ENCODE measurements at regions not wholly inside any gene's neighbourhood (a gene's known extent, or its start where the extent isn't known, plus 50 kb on each side); places are given as distances from the start of the nearest gene placed in this dataset.

- DNase-seq, result no peak
These were observed 213.0 kb upstream of the SETBP1 start for GRCh38 chr18:44467718-44468117.

GRCh38 chr18:44473394-44474066 is 207.2 kb upstream of the SETBP1 start:
- DNase-seq, result no peak

DNA sequence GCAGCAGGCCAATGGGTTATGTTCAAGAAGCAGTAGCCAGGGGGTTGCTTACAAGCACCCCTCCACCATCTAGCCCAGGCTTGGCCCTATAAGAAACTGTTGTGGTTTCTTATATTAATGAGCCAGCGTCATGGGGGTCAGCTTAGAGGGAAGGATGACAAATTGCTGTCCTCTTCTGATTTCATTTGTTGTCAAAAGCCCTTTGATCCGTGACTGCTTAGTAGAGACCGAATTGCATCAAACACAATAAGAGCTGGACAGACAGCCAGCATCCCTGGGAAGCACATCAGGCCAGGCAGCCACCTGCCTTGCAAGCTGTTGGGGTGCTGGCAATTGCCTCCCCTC is 206.6 kb upstream of the SETBP1 start:
- no peak for DNase-seq

- DNase-seq, result no peak
These were observed 206.1 kb upstream of the SETBP1 start for GRCh38 chr18:44474591-44474990.

GRCh38 chr18:44482761-44483160 is 197.9 kb upstream of the SETBP1 start:
- no peak for DNase-seq

- no peak for DNase-seq
These were observed 185.5 kb upstream of the SETBP1 start for GRCh38 chr18:44495151-44495550.

- no peak for DNase-seq
These were observed 183.4 kb upstream of the SETBP1 start for GRCh38 chr18:44497311-44497710.

DNA sequence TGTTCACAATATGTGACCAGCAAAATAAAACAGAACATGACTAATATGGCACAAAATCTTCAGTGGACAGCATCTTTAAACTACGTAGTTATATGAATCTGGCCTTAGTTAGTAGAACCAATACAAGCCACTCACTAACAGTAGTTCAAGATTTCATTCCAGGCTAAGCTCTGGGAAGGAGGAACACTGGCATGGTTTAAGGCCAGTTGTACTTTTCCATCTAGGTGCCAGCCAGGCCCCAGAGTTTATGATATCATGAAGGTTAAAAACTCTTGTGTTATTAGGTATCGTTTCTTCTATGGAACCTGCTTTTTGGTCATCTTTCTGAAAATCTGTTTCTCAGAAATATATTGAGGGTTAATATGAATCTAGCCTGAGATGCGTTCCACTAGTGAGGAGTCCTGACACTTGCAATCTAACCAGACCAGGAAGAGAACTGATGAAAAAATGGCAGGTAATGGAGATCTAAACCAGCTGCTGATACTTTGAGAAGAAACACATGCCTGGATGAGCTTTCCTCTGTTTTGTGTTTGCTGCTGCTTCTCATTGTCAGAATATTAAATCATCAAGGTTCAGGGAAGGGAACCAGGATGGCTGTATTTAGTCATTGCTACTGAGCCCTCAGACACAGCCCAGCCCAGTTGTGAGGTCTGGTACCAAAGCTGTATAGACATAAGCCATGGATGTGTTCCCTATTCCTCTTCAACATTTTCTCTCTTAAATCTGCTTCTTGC is 182.8 kb upstream of the SETBP1 start:
- DNase-seq, result no peak

GRCh38 chr18:44500808-44501610 is 179.7 kb upstream of the SETBP1 start:
- no peak for DNase-seq

DNA sequence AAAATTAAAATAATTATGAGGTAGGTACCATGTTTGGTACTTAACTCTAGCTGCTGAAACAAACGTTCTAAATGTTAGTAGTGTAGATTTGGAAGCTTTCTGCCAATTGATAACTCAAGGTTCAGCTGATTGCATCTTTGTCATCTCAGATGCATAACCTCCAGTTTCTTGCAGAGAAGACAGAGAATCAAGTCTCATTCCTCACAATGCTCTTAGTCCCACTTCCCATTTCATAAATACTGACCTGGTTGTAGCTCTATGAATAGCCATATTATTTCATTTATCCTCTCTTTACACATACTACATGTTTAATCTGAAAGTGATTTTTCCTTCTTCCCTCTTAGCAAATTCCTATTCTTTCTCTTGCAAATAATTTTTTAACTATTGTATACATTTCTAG is 178.5 kb upstream of the SETBP1 start:
- DNase-seq, result no peak

DNA sequence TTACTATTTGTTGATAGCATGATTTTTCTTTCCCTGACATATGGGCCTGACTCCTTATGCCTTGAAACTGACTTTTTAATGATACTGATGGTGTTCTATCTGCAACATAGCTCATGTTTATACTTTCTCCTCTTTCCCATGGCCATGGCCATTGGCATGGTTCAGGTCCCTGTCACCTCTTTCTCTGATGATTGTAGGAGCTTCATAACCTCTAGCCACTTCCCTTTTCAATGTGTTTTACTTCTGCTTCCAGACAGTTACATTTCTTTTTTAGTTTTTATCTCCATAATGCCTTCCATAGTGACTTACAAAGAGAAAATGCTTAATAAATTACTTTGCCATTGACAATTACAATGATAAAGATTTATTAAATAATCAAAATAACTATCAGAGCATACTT is 177.9 kb upstream of the SETBP1 start:
- no peak for DNase-seq

GRCh38 chr18:44503854-44504253 is 176.8 kb upstream of the SETBP1 start:
- DNase-seq, result no peak

DNA sequence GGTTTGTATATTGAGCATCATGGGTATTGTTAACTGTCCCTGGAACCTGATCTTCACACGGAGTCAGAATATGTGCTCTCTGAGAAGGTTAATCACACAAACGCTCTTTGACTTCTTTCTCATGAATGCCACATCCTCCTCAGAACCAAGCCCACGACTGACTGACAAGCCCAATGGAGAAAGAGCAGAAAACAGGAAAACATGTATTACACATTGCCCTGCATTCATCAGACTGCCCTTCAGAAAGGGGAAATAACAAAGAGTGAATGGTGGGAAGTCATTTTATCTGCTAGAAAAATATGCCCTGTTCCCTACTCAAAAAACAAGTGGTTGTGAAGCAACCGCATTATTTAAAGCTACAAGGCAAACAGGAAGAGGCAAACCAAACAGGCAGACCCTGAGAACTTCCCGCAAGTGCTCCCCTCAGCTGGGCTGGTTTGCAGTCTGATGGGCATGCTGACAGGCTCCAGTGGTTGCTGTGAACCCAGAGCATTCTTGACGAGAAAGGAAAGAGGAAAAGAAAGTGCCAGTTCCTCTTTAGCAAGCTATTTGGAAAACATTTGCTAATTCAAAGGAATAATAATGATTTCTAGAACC is 172.9 kb upstream of the SETBP1 start:
- no peak for DNase-seq

DNA sequence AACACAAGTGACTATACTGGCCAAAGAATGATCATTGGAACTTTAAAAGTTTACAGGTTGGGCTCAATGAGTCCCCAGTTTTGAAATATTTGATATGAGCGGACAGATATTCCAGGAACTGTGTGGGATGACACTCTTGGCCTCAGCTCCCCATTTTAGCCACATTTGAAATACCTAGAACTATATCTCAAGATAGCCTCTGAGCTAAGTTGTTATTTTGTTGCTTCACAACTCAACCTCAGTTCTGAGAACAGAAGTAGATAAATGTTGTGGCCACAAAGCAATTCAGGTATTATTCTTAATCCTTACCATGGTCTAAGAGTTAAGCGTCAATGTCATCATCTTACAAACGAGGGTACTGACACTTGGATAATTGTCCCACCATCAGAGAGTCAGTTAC is 172.2 kb upstream of the SETBP1 start:
- no peak for DNase-seq

DNA sequence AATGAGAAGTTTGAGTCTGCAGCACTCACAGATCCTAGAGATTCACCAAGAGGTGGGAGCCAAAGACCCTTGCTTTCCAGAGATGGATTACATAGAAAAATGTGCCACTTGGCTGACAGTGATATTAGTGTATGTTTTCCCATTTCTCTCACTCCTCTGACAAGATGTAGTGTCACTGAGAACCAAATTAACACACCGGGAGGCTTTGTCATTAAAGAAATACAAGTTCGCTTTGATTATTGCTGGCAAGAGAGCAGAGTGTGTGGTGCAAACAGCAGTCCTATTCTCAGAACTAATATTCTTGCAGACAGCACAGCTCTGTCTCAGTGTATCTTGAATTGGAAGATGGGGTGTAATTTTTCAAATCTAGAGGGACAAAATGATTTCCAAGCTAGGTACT is 171.6 kb upstream of the SETBP1 start:
- DNase-seq, result no peak

- DNase-seq, result no peak
These were observed 170.3 kb upstream of the SETBP1 start for GRCh38 chr18:44510390-44510789.

DNA sequence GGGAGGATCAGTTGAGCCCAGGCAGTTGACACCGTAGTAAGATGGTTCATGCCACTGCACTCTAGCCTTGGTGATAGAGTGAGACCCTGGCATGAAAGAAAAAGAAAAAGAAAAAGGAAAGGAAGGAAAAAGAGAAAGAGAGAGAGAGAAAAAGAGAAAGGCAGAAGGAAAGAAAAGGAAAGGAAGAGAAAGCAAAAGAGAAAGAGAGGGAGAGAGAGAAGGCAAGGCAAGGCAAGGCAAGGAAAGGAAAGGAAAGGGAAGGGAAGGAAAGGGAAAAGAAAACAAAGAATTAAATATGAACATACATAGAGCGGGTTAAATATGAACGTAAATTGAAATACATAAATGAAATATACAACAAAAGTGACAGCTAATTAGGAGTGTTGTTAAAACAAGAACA is 167.5 kb upstream of the SETBP1 start:
- DNase-seq, result no peak

GRCh38 chr18:44514106-44514505 is 166.6 kb upstream of the SETBP1 start:
- no peak for DNase-seq

- no peak for DNase-seq
These were observed 165.9 kb upstream of the SETBP1 start for GRCh38 chr18:44514766-44515165.

GRCh38 chr18:44516450-44516849 is 164.2 kb upstream of the SETBP1 start:
- no peak for DNase-seq

DNA sequence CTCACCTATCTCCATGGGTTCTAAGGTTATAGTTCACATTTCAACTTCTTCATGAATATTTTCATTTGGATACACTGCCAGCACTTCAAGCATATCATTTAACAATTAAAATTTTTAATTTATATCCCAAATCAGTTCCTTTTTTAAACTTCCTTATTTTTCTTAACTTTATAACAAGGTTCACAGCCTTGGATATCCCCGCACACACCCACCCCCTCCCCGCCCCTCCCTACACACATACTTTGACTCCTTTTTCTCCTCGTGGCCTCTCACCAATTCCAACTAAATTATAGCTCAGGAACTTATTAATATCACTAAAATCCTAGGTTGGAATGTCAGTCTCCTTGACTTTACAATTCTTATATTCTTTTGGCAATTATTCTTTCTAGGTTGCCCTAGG is 163.6 kb upstream of the SETBP1 start:
- DNase-seq, result no peak

DNA sequence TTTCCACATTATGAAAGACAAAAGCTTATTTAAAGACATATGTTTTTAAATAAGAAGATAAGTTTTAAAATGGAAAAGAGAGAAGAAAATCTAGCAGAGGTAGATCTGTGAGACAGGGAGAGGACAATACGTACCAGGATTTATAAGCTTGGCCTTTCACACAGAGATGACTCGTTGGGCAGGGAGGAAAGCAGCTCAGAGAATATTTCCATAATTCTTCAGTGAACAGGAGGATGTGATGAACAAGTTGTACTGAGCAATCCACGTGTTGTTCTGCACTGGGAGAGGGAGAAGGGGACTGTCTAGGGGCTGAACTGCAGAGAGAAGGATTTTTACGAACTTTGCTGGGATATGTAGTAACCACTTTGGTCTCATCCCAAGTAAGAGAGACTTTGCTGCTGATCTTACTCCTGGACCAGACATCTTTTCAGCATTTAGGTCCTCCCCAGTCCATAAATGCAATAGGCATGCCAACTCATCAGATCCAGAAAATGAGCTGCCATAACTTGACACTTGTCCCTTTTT is 162.5 kb upstream of the SETBP1 start:
- no peak for DNase-seq

DNA sequence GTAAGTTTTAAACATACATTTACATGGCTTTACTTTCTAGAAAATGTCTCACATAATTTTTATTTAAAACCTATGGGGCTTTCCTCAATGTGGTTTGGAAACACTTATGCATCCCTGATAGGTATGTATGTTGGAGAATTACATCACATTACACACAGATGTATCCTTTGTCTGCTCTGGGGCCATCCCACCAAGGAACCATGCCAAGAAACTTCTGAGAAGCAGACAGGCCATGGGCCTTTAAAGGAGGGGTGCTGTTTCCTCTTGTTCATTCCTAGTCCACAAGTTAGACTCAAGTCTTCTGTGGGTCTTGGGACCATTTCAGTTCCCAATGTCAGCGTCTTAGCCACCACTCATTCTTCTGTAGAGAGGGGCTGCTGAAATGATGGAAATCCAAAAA is 162.0 kb upstream of the SETBP1 start:
- no peak for DNase-seq
